ENCODE measurements at regions not wholly inside any gene's neighbourhood (a gene's known extent, or its start where the extent isn't known, plus 50 kb on each side); places are given as distances from the start of the nearest gene placed in this dataset.

DNA sequence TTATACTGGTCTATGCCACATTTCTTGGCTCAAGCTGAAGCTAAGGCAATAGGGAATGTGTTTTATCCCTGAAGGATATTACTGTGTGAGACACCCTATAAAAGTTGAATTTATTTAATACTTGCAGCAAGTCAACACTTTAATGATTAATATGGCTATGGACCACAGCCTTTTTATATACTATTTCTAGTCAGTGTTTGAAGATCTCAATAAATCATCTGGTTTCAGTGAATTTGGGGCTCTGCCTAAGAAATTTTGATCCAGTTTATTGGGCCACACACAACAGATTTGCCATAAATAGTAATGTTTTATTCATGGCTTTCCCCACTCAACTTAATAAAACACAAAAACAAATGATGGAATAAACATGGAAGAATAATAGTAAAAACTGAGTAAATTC is 698.3 kb downstream of the ADGRL2 start:
- TF ChIP-seq GATA3 (IDR thresholded peaks at IDR 0.05; ENCODE audit: low read depth, low read length), result no peak
- TF ChIP-seq GATA2 (IDR thresholded peaks at IDR 0.05; ENCODE audit: low read depth, low read length), result no peak

DNA sequence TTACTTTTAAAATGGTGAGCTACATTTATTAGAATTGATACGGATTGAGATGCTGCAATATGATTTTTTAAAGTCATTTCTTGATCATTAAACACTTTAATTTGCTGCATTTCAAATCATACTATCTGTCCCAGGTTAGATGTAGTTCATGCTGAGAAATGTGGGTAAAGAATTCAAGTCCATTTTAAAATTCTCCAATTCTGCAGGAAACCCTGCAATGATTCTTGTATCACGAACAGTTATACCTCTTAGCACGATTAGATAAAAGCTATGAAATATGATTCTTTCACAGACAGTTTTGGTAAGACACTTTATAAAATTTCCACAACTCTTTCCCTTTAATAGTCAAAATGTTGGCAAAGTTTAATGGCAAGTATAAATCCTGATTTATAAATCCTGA is 693.4 kb downstream of the ADGRL2 start:
- TF ChIP-seq GATA2 (IDR thresholded peaks at IDR 0.05; ENCODE audit: low read depth, low read length) (no peak), GATA3 (IDR thresholded peaks at IDR 0.05; ENCODE audit: low read depth, low read length) (no peak)

GRCh38 chr1:82492159-82492558 is 691.4 kb downstream of the ADGRL2 start:
- TF ChIP-seq GATA2 (IDR thresholded peaks at IDR 0.05; ENCODE audit: low read depth, low read length), result no peak
- TF ChIP-seq GATA3 (IDR thresholded peaks at IDR 0.05; ENCODE audit: low read depth, low read length), result no peak

DNA sequence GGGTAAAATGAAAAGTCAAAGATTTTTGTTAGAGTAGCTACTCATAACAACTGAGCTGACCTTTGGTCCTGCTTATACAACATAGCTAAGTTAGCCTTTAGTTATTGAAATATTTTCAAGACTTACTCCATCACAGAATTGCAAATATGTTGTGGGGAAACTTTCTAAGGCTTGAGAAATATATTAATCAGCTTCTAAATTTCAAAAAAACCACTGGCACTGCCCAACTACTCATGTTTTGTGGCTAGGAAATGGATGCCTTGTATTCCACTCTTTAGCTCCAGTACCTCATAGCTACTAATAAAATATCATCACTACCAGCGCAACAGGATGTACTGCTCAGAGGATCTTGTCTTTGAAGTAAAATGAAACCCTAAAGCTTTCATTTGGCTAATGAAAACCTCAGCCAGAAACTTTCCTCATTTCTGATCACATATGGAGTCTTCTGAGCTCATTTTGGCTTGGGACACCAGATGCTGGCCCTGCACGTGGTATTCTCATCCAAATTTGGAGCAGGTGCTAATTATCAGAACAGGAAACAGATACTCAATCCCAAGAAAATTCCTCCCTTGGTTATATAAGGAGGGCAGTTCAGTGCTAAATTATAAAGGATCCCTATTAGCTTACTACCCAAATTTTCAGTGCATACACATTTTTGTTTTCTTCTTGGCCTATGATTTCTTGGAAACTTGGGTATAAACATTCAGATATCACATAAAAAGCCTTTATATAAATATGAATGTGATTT is 690.7 kb downstream of the ADGRL2 start:
- no peak for TF ChIP-seq GATA3 (IDR thresholded peaks at IDR 0.05; ENCODE audit: low read depth, low read length)
- TF ChIP-seq GATA2 (IDR thresholded peaks at IDR 0.05; ENCODE audit: low read depth, low read length), result no peak

GRCh38 chr1:82487778-82488177 is 687.0 kb downstream of the ADGRL2 start:
- no peak for TF ChIP-seq GATA3 (IDR thresholded peaks at IDR 0.05; ENCODE audit: low read depth, low read length)
- no peak for TF ChIP-seq GATA2 (IDR thresholded peaks at IDR 0.05; ENCODE audit: low read depth, low read length)

DNA sequence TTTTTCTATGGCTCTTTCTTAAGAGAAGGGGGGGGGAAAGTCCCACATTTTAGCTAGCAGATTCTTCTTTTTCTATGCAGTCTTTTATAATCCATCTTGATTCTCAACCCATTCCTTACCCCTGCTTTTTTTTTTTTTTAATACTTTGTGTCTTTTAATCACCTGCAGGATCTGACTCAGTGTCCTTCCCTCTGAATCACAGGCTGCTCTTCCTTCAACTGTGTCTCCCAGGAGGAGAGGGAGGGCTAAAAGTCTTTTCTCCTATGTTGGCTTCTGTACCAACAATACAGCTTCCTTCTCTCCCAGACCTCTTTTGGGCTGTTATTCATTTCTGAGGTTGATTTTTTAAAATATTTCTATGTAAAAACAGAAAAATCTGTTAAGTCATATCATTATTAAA is 686.2 kb downstream of the ADGRL2 start:
- TF ChIP-seq GATA3 (IDR thresholded peaks at IDR 0.05; ENCODE audit: low read depth, low read length) (no peak), GATA2 (IDR thresholded peaks at IDR 0.05; ENCODE audit: low read depth, low read length) (no peak)

GRCh38 chr1:82486468-82486867 is 685.7 kb downstream of the ADGRL2 start:
- no peak for TF ChIP-seq GATA3 (IDR thresholded peaks at IDR 0.05; ENCODE audit: low read depth, low read length)
- no peak for TF ChIP-seq GATA2 (IDR thresholded peaks at IDR 0.05; ENCODE audit: low read depth, low read length)

- TF ChIP-seq GATA2 (IDR thresholded peaks at IDR 0.05; ENCODE audit: low read depth, low read length), result no peak
- TF ChIP-seq GATA3 (IDR thresholded peaks at IDR 0.05; ENCODE audit: low read depth, low read length), result no peak
These were observed 685.0 kb downstream of the ADGRL2 start for GRCh38 chr1:82485591-82486369.

- TF ChIP-seq GATA3 (IDR thresholded peaks at IDR 0.05; ENCODE audit: low read depth, low read length), result no peak
- TF ChIP-seq GATA2 (IDR thresholded peaks at IDR 0.05; ENCODE audit: low read depth, low read length), result no peak
These were observed 682.4 kb downstream of the ADGRL2 start for GRCh38 chr1:82483146-82483545.

DNA sequence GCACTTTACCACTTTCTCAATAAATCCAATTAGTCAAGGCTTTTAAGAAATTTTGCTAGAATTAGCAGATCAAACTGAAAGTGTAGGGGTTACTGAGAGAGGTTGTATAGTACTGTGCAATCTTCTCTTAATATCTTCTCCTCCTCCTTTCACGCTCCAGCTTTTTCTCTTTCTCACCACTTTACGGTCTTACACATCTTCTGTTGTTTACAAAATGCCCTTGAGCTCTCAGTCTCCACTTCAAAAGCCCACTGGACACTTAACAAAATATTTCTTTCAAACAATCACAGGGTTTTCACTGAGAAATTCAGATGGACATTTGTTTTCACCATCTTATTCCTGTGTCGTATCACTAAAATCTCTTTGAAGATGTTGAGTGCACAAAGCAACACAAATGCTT is 678.2 kb downstream of the ADGRL2 start:
- TF ChIP-seq GATA2 (IDR thresholded peaks at IDR 0.05; ENCODE audit: low read depth, low read length) (no peak), GATA3 (IDR thresholded peaks at IDR 0.05; ENCODE audit: low read depth, low read length) (no peak)

DNA sequence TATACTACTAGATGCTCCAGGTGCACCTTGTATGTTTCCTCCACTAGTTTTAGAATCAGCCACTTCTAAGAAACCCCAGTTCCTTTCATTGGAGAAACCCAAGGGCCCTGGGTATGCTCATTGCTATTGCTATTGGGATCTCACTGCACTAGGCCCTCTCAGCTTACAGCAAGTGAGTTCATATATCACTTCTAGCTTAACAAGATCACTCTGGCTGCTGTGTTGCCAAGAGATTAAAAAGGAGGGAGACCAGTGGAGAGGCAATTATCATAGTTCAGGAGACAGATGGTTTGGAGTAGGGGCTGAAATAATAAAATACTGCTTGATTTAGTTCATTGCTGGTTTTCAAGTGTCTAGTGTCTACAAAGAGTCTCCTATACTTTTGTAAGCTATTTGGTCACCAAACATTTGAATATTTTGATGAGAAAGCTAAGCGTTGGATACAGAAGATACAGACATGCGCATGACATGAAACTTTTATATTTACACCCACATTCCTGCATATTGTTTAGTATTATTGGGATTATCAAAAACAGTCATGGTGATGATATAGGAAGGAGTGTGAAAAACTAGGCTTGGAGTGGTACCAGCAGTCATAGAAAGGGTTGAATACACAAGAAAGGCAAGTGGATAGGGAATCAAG is 671.9 kb downstream of the ADGRL2 start:
- TF ChIP-seq GATA2 (IDR thresholded peaks at IDR 0.05; ENCODE audit: low read depth, low read length) (no peak), GATA3 (IDR thresholded peaks at IDR 0.05; ENCODE audit: low read depth, low read length) (no peak)

DNA sequence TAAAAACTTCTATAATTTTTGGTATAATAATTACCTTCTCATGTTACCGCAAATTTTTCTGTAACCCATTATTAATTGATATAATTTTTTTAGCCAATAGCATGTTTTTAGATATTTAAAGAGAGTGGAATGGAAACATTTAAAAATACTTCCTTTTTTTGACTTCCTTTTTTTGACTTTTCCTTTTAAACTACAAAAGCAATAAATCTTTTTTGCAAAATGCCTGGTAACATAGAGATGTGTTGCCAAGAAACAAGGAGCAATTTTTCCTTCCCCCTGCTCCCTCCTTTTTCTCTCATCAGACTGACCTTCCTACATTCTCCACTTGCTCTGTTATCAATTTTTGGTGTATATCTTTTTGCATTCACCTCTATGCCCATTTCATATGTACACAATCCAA is 666.2 kb downstream of the ADGRL2 start:
- TF ChIP-seq GATA3 (IDR thresholded peaks at IDR 0.05; ENCODE audit: low read depth, low read length) (no peak), GATA2 (IDR thresholded peaks at IDR 0.05; ENCODE audit: low read depth, low read length) (no peak)

DNA sequence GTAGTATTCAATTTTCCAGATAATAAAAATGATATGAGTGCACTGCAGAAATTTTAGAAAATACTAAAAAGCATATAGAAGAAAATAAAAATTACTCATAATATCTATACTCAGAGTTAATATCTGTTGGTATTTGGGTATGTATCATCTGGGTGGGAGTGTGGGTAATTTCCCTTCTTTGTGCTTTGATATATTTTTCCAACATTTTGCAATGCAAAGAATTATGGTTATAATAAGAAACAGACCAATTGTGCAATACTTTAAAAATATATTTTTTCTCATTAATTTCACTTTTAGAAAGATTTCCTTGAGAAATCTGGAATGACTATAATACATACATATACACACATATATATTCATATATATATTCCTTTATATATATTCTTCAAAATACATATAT is 665.7 kb downstream of the ADGRL2 start:
- TF ChIP-seq GATA2 (IDR thresholded peaks at IDR 0.05; ENCODE audit: low read depth, low read length) (no peak), GATA3 (IDR thresholded peaks at IDR 0.05; ENCODE audit: low read depth, low read length) (no peak)

DNA sequence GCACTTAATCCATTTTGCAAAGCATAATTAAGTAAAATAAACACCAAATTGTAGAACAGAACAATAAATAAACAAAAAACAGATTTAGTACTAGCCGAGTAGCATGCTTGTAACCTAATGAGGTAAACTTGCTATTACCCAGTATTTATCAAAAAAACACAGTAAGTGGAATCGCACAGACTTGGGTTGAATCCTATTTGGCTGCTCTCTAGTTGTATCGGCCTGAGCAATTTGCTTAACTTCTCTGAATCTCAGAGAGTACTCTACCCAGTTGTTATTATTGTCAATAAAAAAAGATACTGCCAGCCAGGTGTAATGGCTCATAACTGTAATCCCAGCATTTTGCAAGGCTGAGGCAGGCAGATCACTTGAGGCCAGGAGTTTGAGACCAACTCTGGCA is 664.3 kb downstream of the ADGRL2 start:
- TF ChIP-seq GATA3 (IDR thresholded peaks at IDR 0.05; ENCODE audit: low read depth, low read length) (no peak), GATA2 (IDR thresholded peaks at IDR 0.05; ENCODE audit: low read depth, low read length) (no peak)
